GM12878 (cell line): ENCODE measurements at regions not wholly inside any gene's neighbourhood (a gene's known extent, or its start where the extent isn't known, plus 50 kb on each side); places are given as distances from the start of the nearest gene placed in this dataset.

Experiments used
- ATAC-seq: fragments of 200-7000 bp; cut with Tn5 transposase; 3 replicates; pipeline ENCODE4 v1.9.1; 2020; ENCODE audit warnings: mild to moderate bottlenecking, moderate library complexity
- BruUV-seq: library from RNA; stranded (reverse); fragments of 400-500 nt; replicated peaks from 2 replicates; lab custom pipeline; 2021; lab: Mats Ljungman, UMichigan
- CTCF ChIA-PET: fragments of 300-600 bp; sonication (Branson Sonifier 250); formaldehyde crosslinking; extraction: SDS; loops from one replicate; lab custom pipeline; 2021; ENCODE audit warnings: inconsistent platforms; lab: Yijun Ruan, JAX
- POLR2A ChIA-PET: fragments of 350-600 bp; formaldehyde crosslinking; extraction: SDS; loops from one replicate; lab custom pipeline; 2021; ENCODE audit warnings: inconsistent platforms; lab: Charles Lee
- RAD21 ChIA-PET: fragments of 300-600 bp; sonication (Branson Sonifier 250); formaldehyde crosslinking; loops from one replicate; lab custom pipeline; 2023; ENCODE audit warnings: antibody characterized with exemption; ENCODE audit not compliant: unreplicated experiment; lab: Charles Lee
- SMC1A ChIA-PET: fragments of 300-600 bp; sonication (Branson Sonifier 250); formaldehyde crosslinking; loops from one replicate; lab custom pipeline; 2023; ENCODE audit not compliant: unreplicated experiment, uncharacterized antibody; lab: Charles Lee
- DNase-seq: peaks from one replicate; pipeline ENCODE4 v3.0.0-alpha.2; 2011; ENCODE audit warnings: low read depth, low spot score
- FAIRE-seq: peaks from 3 replicates; lab custom pipeline; 2011; peaks lifted over from hg19 to GRCh38; lab: Jason Lieb, UNC
- H2AFZ ChIP-seq: 2 replicates; pipeline ENCODE4 v1.6.0; 2011; ENCODE audit warnings: low read depth, low read length, control low read depth; ENCODE audit not compliant: control insufficient read depth
- H3K27ac ChIP-seq: 2 replicates; pipeline ENCODE4 v1.5.1; 2011; ENCODE audit warnings: control low read depth; ENCODE audit not compliant: control insufficient read depth, insufficient read depth
- H3K27me3 ChIP-seq, 2 experiments: replicated peaks in 1 of 2; 2 replicates each; pipeline versions ENCODE4 v1.6.0 to v1.6.1; 2011; ENCODE audit warnings: low read length in 1 of 2; ENCODE audit not compliant: control insufficient read depth in 2 of 2, insufficient read depth in 2 of 2
- H3K36me3 ChIP-seq, 2 experiments: 2 replicates each; pipeline ENCODE4 v1.5.1; 2011; ENCODE audit warnings: low read length in 1 of 2; ENCODE audit not compliant: control insufficient read depth in 2 of 2, insufficient read depth in 2 of 2
- H3K4me1 ChIP-seq: 2 replicates; pipeline ENCODE4 v1.6.1; 2011; ENCODE audit warnings: mild to moderate bottlenecking, low read length, moderate library complexity, mixed read lengths; ENCODE audit not compliant: control insufficient read depth, insufficient read depth
- H3K4me2 ChIP-seq: 2 replicates; pipeline ENCODE4 v1.6.0; 2011; ENCODE audit warnings: control low read depth; ENCODE audit not compliant: control insufficient read depth, insufficient read depth
- H3K4me3 ChIP-seq: fragments of 200-600 bp; sonication (generic); 2 replicates; pipeline ENCODE4 v1.5.1; 2016
- H3K79me2 ChIP-seq: 2 replicates; pipeline ENCODE4 v1.6.0; 2011; ENCODE audit warnings: low read length; ENCODE audit not compliant: control insufficient read depth, insufficient read depth
- H3K9ac ChIP-seq: 2 replicates; pipeline ENCODE4 v1.8.0; 2011; ENCODE audit warnings: low read length, control low read depth, mixed read lengths; ENCODE audit not compliant: control insufficient read depth, insufficient read depth
- H3K9me3 ChIP-seq: replicated peaks from 3 replicates; pipeline ENCODE4 v1.5.1; 2011; ENCODE audit warnings: mild to moderate bottlenecking, low read length; ENCODE audit not compliant: control insufficient read depth, insufficient read depth
- H4K20me1 ChIP-seq: 2 replicates; pipeline ENCODE4 v1.6.0; 2011; ENCODE audit not compliant: control insufficient read depth, insufficient read depth
- ASH2L ChIP-seq: fragments of 300-600, 200-600 bp; sonication (generic); IDR thresholded peaks from 2 replicates; pipeline ENCODE4 v1.6.1; 2017; ENCODE audit warnings: low read depth, mild to moderate bottlenecking, borderline replicate concordance
- ATF7 ChIP-seq: fragments of 450-650 bp; IDR thresholded peaks from 2 replicates; pipeline ENCODE4 v1.6.1; 2016; ENCODE audit warnings: low read depth, mild to moderate bottlenecking
- CUX1 ChIP-seq: IDR thresholded peaks from 2 replicates; pipeline ENCODE4 v1.6.1; 2012; ENCODE audit warnings: improper control_type of control experiment, low read depth, low read length; ENCODE audit not compliant: insufficient replicate concordance
- ESRRA ChIP-seq: IDR thresholded peaks from 2 replicates; pipeline ENCODE4 v1.6.1; 2012; ENCODE audit warnings: mild to moderate bottlenecking, low read length, improper control_type of control experiment
- GABPA ChIP-seq: IDR thresholded peaks from 2 replicates; pipeline ENCODE4 v1.6.1; 2014; ENCODE audit warnings: antibody characterized with exemption, low read depth, mild to moderate bottlenecking, inconsistent platforms
- PRDM15 ChIP-seq: fragments of 450-650 bp; formaldehyde crosslinking; IDR thresholded peaks from 2 replicates; pipeline ENCODE4 v1.4.0; 2020; ENCODE audit warnings: mild to moderate bottlenecking, moderate library complexity
- SPI1 ChIP-seq: IDR thresholded peaks from 2 replicates; pipeline ENCODE4 v1.6.1; 2011; ENCODE audit warnings: low read depth, mild to moderate bottlenecking, low read length, moderate library complexity, borderline replicate concordance; ENCODE audit not compliant: insufficient read depth
- YBX1 ChIP-seq: fragments of 450-650 bp; IDR thresholded peaks from 2 replicates; pipeline ENCODE4 v1.6.1; 2016; ENCODE audit warnings: antibody characterized with exemption
- ZBTB33 ChIP-seq: fragments of 450-650 bp; IDR thresholded peaks from 2 replicates; pipeline ENCODE4 v1.6.1; 2017; ENCODE audit warnings: mild to moderate bottlenecking
- ZNF207 ChIP-seq: fragments of 450-650 bp; IDR thresholded peaks from 2 replicates; pipeline ENCODE4 v1.6.1; 2014; ENCODE audit warnings: antibody characterized with exemption, mild to moderate bottlenecking, borderline replicate concordance
- ZNF384 ChIP-seq: IDR thresholded peaks from 2 replicates; pipeline ENCODE4 v1.6.1; 2012; ENCODE audit warnings: low read depth, mild to moderate bottlenecking, low read length, improper control_type of control experiment, borderline replicate concordance
- WGBS: methylation state at CpG from one replicate; pipeline ENCODE4 v1.1.6; 2016; ENCODE audit warnings: low lambda C conversion rate; ENCODE audit not compliant: insufficient replicate concordance, insufficient coverage; ENCODE audit errors: missing lambda C conversion rate; 5-methylcytosine and 5-hydroxymethylcytosine counted together
- in situ Hi-C: fragments of 300-500 bp; cut with MboI; formaldehyde crosslinking; loops from 9 replicates; pipeline ENCODE4 v1.14.3; 2018; ENCODE audit warnings: mixed read lengths
- intact Hi-C: fragments of 100-400 bp; cut with micrococcal nuclease; formaldehyde crosslinking; loops from one replicate; pipeline ENCODE4 v1.14.2; 2022; ENCODE audit not compliant: unreplicated experiment

GRCh38 chr2:238725298-238725697 is 122.6 kb upstream of the TWIST2 start (continued):
- TF ChIP-seq CUX1: no peak
- TF ChIP-seq ESRRA: no peak
- TF ChIP-seq ZNF207: no peak

- no peak overlapping the region for H3K27ac ChIP-seq
- no peak overlapping the region for H3K4me2 ChIP-seq
- in situ Hi-C loops (no loop called here), intact Hi-C loops (no loop called here)
- BruUV-seq: no TSS peak
- ChIA-PET SMC1A (no interaction called here), CTCF (no interaction called here), POLR2A (no interaction called here), RAD21 (no interaction called here)
- no peak overlapping the region for H3K9ac ChIP-seq
- ATAC-seq (no peak), DNase-seq (no peak), FAIRE-seq (no peak)
- H3K79me2 ChIP-seq: no peaks in the 10 kb centered on the region
- H3K4me1 ChIP-seq: no peaks in the 10 kb centered on the region
- H3K27me3 ChIP-seq: no peaks in the 10 kb centered on the region
- no peak overlapping the region for H3K4me3 ChIP-seq
- no peak overlapping the region for H2AFZ ChIP-seq
- H3K9me3 ChIP-seq: no peaks in the 10 kb centered on the region; the same call in 2 of the 3 replicates
- WGBS: 26% methylated on average over 17 of the region's 17 CpGs
- no peaks in the 10 kb centered on the region for H3K36me3 ChIP-seq
- no peaks in the 10 kb centered on the region for H4K20me1 ChIP-seq
- no peak for TF ChIP-seq ASH2L
- TF ChIP-seq YBX1: no peak
- no peak for TF ChIP-seq ZNF384
- no peak for TF ChIP-seq PRDM15 (CRISPR knock-in tag)
- TF ChIP-seq SPI1: no peak
- no peak for TF ChIP-seq ATF7
- no peak for TF ChIP-seq GABPA
- TF ChIP-seq ZBTB33: no peak
These were observed 121.0 kb upstream of the TWIST2 start for GRCh38 chr2:238726670-238727584.
